Kidney (tissue), 13 donors: ENCODE measurements at regions not wholly inside any gene's neighbourhood (a gene's known extent, or its start where the extent isn't known, plus 50 kb on each side); places are given as distances from the start of the nearest gene placed in this dataset.
A peak's percentile ranks its signal among the peaks of the same experiment; 100 is the strongest.

Experiments used
- DNase-seq, 5 donors: peaks; one replicate each; pipeline ENCODE4 v3.0.0-alpha.2; 2013 to 2020
- FAIRE-seq: peaks from 2 replicates; lab custom pipeline; 2012; peaks lifted over from hg19 to GRCh38; lab: Jason Lieb, UNC
- H3K27ac ChIP-seq, 2 donors: one replicate each; pipeline ENCODE4 v1.7.0; 2013; ENCODE audit warnings: low read depth in 2 of 2, low read length in 2 of 2, inconsistent platforms in 1 of 2
- H3K27me3 ChIP-seq: one replicate; pipeline ENCODE4 v1.7.1; 2013; ENCODE audit warnings: low read length, inconsistent platforms; ENCODE audit not compliant: control insufficient read depth, insufficient read depth
- H3K36me3 ChIP-seq, 3 donors: one replicate each; pipeline versions ENCODE4 v1.7.0 to v1.7.1; 2013; ENCODE audit warnings: low read length in 3 of 3, control low read depth in 1 of 3, inconsistent platforms in 1 of 3; ENCODE audit not compliant: insufficient read depth in 3 of 3, control insufficient read depth in 2 of 3
- H3K4me1 ChIP-seq, 3 donors: one replicate each; pipeline versions ENCODE4 v1.7.0 to v1.7.1; 2013; ENCODE audit warnings: low read length in 3 of 3, inconsistent platforms in 1 of 3, low read depth in 1 of 3; ENCODE audit not compliant: control insufficient read depth in 2 of 3, insufficient read depth in 2 of 3
- H3K4me3 ChIP-seq, 3 donors: one replicate each; pipeline versions ENCODE4 v1.7.0 to v1.8.1; 2013; ENCODE audit warnings: low read length in 3 of 3, control low read depth in 1 of 3, inconsistent platforms in 1 of 3
- H3K9ac ChIP-seq, 3 donors: one replicate each; pipeline versions ENCODE4 v1.7.0 to v1.7.1; 2013; ENCODE audit warnings: low read length in 3 of 3, control low read depth in 1 of 3, inconsistent platforms in 1 of 3
- H3K9me3 ChIP-seq, 3 donors: one replicate each; pipeline versions ENCODE4 v1.7.0 to v1.7.1; 2013; ENCODE audit warnings: low read length in 3 of 3, control low read depth in 1 of 3, inconsistent platforms in 1 of 3; ENCODE audit not compliant: control insufficient read depth in 2 of 3, insufficient read depth in 1 of 3
- CTCF ChIP-seq: IDR thresholded peaks from 3 replicates; pipeline ENCODE4 v1.5.1; 2012; ENCODE audit warnings: mild to moderate bottlenecking, moderate library complexity, borderline replicate concordance; ENCODE audit not compliant: insufficient read depth; ENCODE audit errors: extremely low read depth
- intact Hi-C: fragments of 100-400 bp; cut with DNase I; formaldehyde crosslinking; loops from one replicate; pipeline ENCODE4 v1.11.1; 2022
- donor health status: control.
- donor health status: control.
- donor health status: control.
- donor health status: control.
- donor health status: control.
- donor health status: DM: yes; HTN: yes; CAD: no.
- donor health status: Normal renal cell carcinoma (clear cell type).

- no peak overlapping the region for H3K27ac ChIP-seq
- DNase-seq, result peak in 2 of 5 donors; percentile 30 to 40
- H3K4me3 ChIP-seq, result no peak overlapping the region
- H3K9me3 ChIP-seq, result no peaks in the 10 kb centered on the region
- TF ChIP-seq CTCF, result no peak
- H3K36me3 ChIP-seq, result no peaks in the 10 kb centered on the region
- no peak overlapping the region for H3K9ac ChIP-seq
- intact Hi-C loops, result no loop called here
- FAIRE-seq, result no peak
- H3K4me1 ChIP-seq, result no peaks in the 10 kb centered on the region
- H3K27me3 ChIP-seq, result no peaks in the 10 kb centered on the region
Measured at GRCh38 chr9:80504601-80505230, 933.0 kb downstream of the TLE4 start.

- FAIRE-seq (no peak), DNase-seq (peak in 2 of 5 donors; percentile 64 to 76)
- no peaks in the 10 kb centered on the region for H3K27me3 ChIP-seq
- H3K4me1 ChIP-seq, result no peaks in the 10 kb centered on the region
- H3K4me3 ChIP-seq, result no peak overlapping the region
- no peak for TF ChIP-seq CTCF
- H3K9ac ChIP-seq, result no peak overlapping the region
- H3K9me3 ChIP-seq, result no peaks in the 10 kb centered on the region
- no peak overlapping the region for H3K27ac ChIP-seq
- intact Hi-C loops, result no loop called here
- no peaks in the 10 kb centered on the region for H3K36me3 ChIP-seq
Measured at GRCh38 chr9:80503671-80504281, 932.0 kb downstream of the TLE4 start.

- no peak for TF ChIP-seq CTCF
- H3K36me3 ChIP-seq, result no peaks in the 10 kb centered on the region
- H3K27me3 ChIP-seq, result no peaks in the 10 kb centered on the region
- H3K9ac ChIP-seq, result no peak overlapping the region
- H3K27ac ChIP-seq, result no peak overlapping the region
- no peaks in the 10 kb centered on the region for H3K4me1 ChIP-seq
- H3K4me3 ChIP-seq, result no peak overlapping the region
- intact Hi-C loops, result no loop called here
- FAIRE-seq (no peak), DNase-seq (no peak)
- no peaks in the 10 kb centered on the region for H3K9me3 ChIP-seq
Measured at GRCh38 chr9:80502306-80502705, 930.5 kb downstream of the TLE4 start.
